Spleen (tissue), 11 donors: ENCODE measurements at regions not wholly inside any gene's neighbourhood (a gene's known extent, or its start where the extent isn't known, plus 50 kb on each side); places are given as distances from the start of the nearest gene placed in this dataset.
"Not testable (repeated sequence)": the region's sequence is repeated elsewhere in the genome, so short reads cannot be mapped to it uniquely, and the experiment has no call there.

ENCODE experiments used
- DNase-seq: peaks from one replicate; pipeline ENCODE4 v3.0.0-alpha.2; 2020
- H3K27ac ChIP-seq, 8 donors: fragments of 200-600 bp; sonication (generic) in 7 of 8; 1 replicate in 4 of 8; 2 replicates in 4 of 8; pipeline versions ENCODE4 v1.5.0 to v1.8.0; 2016 to 2021; ENCODE audit warnings: inconsistent platforms in 4 of 8, mild to moderate bottlenecking in 4 of 8, moderate library complexity in 1 of 8
- H3K27me3 ChIP-seq, 7 donors: fragments of 200-600 bp; sonication (generic) in 6 of 7; replicated peaks in 1 of 7; 1 replicate in 4 of 7; 2 replicates in 3 of 7; pipeline versions ENCODE4 v1.5.0 to v1.8.0; 2016 to 2021; ENCODE audit warnings: inconsistent platforms in 3 of 7, mild to moderate bottlenecking in 1 of 7
- H3K36me3 ChIP-seq, 6 donors: fragments of 200-600 bp; sonication (generic) in 5 of 6; 1 replicate in 4 of 6; 2 replicates in 2 of 6; pipeline versions ENCODE4 v1.5.0 to v1.8.0; 2016 to 2021; ENCODE audit warnings: inconsistent platforms in 2 of 6
- H3K4me1 ChIP-seq, 6 donors: fragments of 200-600 bp; sonication (generic) in 5 of 6; 1 replicate in 3 of 6; 2 replicates in 3 of 6; pipeline versions ENCODE4 v1.5.0 to v1.8.0; 2016 to 2021; ENCODE audit warnings: inconsistent platforms in 3 of 6
- H3K4me3 ChIP-seq, 8 donors: fragments of 200-600 bp; sonication (generic) in 7 of 8; 1 replicate in 4 of 8; 2 replicates in 4 of 8; pipeline versions ENCODE4 v1.5.0 to v1.8.0; 2016 to 2021; ENCODE audit warnings: inconsistent platforms in 4 of 8, mild to moderate bottlenecking in 4 of 8, moderate library complexity in 2 of 8
- H3K9me3 ChIP-seq, 8 donors: fragments of 200-600 bp; sonication (generic) in 7 of 8; 1 replicate in 4 of 8; 2 replicates in 4 of 8; pipeline versions ENCODE4 v1.5.0 to v1.8.0; 2016 to 2021; ENCODE audit warnings: inconsistent platforms in 4 of 8
- CTCF ChIP-seq, 11 experiments: fragments of 200-600 bp in 7 of 11; fragments of 450-650 bp in 4 of 11; sonication (generic) in 4 of 11; IDR thresholded peaks in 8 of 11; conservative IDR thresholded peaks in 3 of 11; 1 replicate in 7 of 11; 2 replicates in 4 of 11; pipeline versions ENCODE4 v1.4.0 to v1.8.0; 2016 to 2021; ENCODE audit warnings: antibody characterized with exemption in 11 of 11, inconsistent platforms in 4 of 11, mild to moderate bottlenecking in 1 of 11
- POLR2A ChIP-seq, 3 donors: fragments of 450-650 bp; IDR thresholded peaks; one replicate each; pipeline ENCODE4 v1.5.1; 2017; ENCODE audit warnings: antibody characterized with exemption in 3 of 3, mild to moderate bottlenecking in 1 of 3
- POLR2AphosphoS5 ChIP-seq, 3 donors: sonication (generic); formaldehyde crosslinking; IDR thresholded peaks; one replicate each; pipeline ENCODE4 v1.5.1; 2017; ENCODE audit warnings: antibody characterized with exemption in 3 of 3
- WGBS, 5 donors: extraction: QIAGEN DNeasy Blood & Tissue Kit in 3 of 5; methylation state at CpG; one replicate each; pipeline versions ENCODE4 v1.1.5 to v1.1.7; 2013 to 2018; 5-methylcytosine and 5-hydroxymethylcytosine counted together
- intact Hi-C: fragments of 100-400 bp; cut with DNase I; formaldehyde crosslinking; loops from one replicate; pipeline ENCODE4 v1.15.0; 2023; ENCODE audit warnings: low total_unique reads
- donor health status: healthy with polysubstance abuse.
- donor health status: DM: no; HTN: no; CAD: no; lungs with moderate emphysema.
- donor health status: DM: no; HTN: no; CAD: no.
- donor health status: Bipolar disorder and iron deficiency.
- donor health status: healthy.
- donor health status: DM: no; HTN: no; CAD: no.
- donor health status: DM: yes; HTN: yes; CAD: no.

DNA sequence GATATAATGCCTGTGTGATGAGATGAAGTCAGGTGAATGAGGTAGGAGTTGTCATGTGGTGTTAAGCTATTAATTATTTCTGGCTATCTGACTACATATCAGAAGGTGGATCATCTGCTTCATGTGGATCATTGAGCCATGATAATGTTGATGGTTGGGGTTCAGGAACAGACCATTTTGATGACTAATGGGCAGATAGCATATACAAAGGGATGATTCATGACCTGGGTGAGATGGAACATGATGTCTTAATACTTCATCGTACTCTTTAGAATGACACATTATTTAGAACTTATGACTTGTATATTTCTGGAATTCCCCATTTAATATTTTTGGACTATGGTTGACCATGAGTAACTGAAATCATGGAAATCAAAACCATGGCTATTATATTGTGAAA, 155.1 kb downstream of the OR13A1 start:
- H3K9me3 ChIP-seq: no peaks in the 10 kb centered on the region
- H3K36me3 ChIP-seq: no peaks in the 10 kb centered on the region
- no peaks in the 10 kb centered on the region for H3K4me1 ChIP-seq
- TF ChIP-seq POLR2AphosphoS5 (IDR thresholded peaks at IDR 0.05) (no peak), CTCF (IDR thresholded peaks at IDR 0.05 in 8 of 11, conservative IDR thresholded peaks at IDR 0.05 in 3 of 11) (no peak), POLR2A (IDR thresholded peaks at IDR 0.05) (no peak)
- H3K27me3 ChIP-seq: no peaks in the 10 kb centered on the region
- no peak overlapping the region for H3K4me3 ChIP-seq
- WGBS, 5 donors: 70 to 87% (median 81%) methylated on average over 1 of the region's 1 CpG
- intact Hi-C loops: no loop called here
- DNase-seq: no peak
- H3K27ac ChIP-seq: no peak overlapping the region

GRCh38 chr10:45163315-45163975, 152.0 kb downstream of the OR13A1 start:
- intact Hi-C loops: no loop called here
- Histone ChIP-seq H3K9me3 (no peaks in the 10 kb centered on the region), H3K4me1 (no peaks in the 10 kb centered on the region), H3K27me3 (no peaks in the 10 kb centered on the region), H3K36me3 (no peaks in the 10 kb centered on the region), H3K27ac (no peak overlapping the region), H3K4me3 (no peak overlapping the region)
- DNase-seq: no peak
- TF ChIP-seq POLR2A (IDR thresholded peaks at IDR 0.05): no peak
- no peak for TF ChIP-seq CTCF (IDR thresholded peaks at IDR 0.05 in 8 of 11, conservative IDR thresholded peaks at IDR 0.05 in 3 of 11)
- no peak for TF ChIP-seq POLR2AphosphoS5 (IDR thresholded peaks at IDR 0.05)
- 84 to 93% (median 88%) methylated on average over 3 of the region's 3 CpGs for WGBS, 5 donors

DNA sequence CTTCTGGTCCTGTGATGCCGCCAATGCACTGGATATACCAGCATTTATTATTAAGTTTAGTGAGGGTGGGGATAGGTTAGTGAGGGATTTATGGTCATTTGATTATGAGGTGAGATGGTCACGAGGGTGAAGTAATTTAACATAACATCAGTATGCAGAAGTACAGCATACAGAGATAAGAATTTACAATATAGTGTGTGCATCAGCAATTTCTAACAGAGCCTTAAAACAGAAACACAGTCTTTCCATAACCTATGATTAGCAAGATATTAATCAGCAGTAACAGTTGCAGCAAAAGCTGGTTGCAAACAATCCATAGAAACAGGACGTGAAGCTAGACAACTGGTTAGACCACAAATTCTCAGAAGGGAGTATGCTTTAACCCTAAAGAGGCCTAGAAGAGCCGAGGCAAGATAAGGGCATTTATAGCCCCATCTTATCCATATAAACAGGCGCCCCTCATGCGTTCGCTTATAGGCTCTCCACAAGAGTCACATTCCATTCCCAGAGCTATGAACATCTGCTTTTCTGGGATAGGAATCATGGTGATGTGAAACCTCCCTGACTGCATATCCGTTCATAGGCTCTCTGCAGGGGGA, 139.8 kb downstream of the OR13A1 start:
- DNase-seq, H3K27me3 ChIP-seq, H3K4me3 ChIP-seq, intact Hi-C loops, H3K27ac ChIP-seq, H3K36me3 ChIP-seq, H3K9me3 ChIP-seq, H3K4me1 ChIP-seq: not testable (repeated sequence)
- WGBS, 5 donors: 76 to 86% (median 82%) methylated on average over 8 of the region's 8 CpGs

DNA sequence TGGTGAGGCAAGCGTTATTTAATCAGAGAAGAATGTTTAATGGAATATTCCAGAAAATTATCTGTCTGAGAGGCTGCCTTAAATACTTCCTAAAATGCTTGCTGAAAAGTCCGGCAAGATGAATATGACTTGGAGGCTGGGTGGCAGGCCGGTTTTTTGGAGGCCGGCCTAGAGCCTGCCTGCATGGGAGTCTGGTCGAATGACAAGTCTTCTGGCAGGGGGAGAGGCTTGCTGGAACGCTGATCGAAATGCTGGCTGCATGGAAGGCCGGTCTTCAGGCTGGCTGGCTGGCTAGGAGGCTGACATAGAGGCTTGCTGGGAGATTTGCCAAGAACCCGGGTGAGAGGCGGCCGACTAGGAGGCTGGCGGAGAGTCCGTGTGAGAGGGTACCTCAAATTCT, 135.7 kb downstream of the OR13A1 start:
- no peaks in the 10 kb centered on the region for H3K36me3 ChIP-seq
- H3K27ac ChIP-seq: peak overlapping the region in 2 of 8 donors; percentile 30 to 38
- H3K9me3 ChIP-seq: no peaks in the 10 kb centered on the region
- 79 to 87% (median 84%) methylated on average over 12 to 13 of the region's 13 CpGs for whole genome bisulfite sequencing, 5 donors
- intact Hi-C loops: no loop called here
- H3K4me1 ChIP-seq: no peaks in the 10 kb centered on the region
- H3K27me3 ChIP-seq: no peaks in the 10 kb centered on the region
- H3K4me3 ChIP-seq: no peak overlapping the region
- DNase-seq: no peak
- TF ChIP-seq POLR2A (IDR thresholded peaks at IDR 0.05) (no peak), POLR2AphosphoS5 (IDR thresholded peaks at IDR 0.05) (no peak), CTCF (IDR thresholded peaks at IDR 0.05 in 8 of 11, conservative IDR thresholded peaks at IDR 0.05 in 3 of 11) (no peak)
